ENCODE measurements at regions not wholly inside any gene's neighbourhood (a gene's known extent, or its start where the extent isn't known, plus 50 kb on each side); places are given as distances from the start of the nearest gene placed in this dataset.

GRCh38 chr15:86028961-86029360 lies 50.7 kb upstream of the AGBL1 start:
- TF ChIP-seq POLR2AphosphoS5 (IDR thresholded peaks at IDR 0.05; ENCODE audit: insufficient read depth in 1 of 2, low read depth in 1 of 2) (no peak), CTCF (IDR thresholded peaks at IDR 0.05) (no peak)
